GM11168 (cell line): ENCODE measurements at regions not wholly inside any gene's neighbourhood (a gene's known extent, or its start where the extent isn't known, plus 50 kb on each side); places are given as distances from the start of the nearest gene placed in this dataset.

ENCODE experiments used
- in situ Hi-C: fragments of 300-500 bp; cut with MboI; formaldehyde crosslinking; loops from one replicate; pipeline ENCODE4 v1.12.0; 2022; ENCODE audit warnings: low sequenced_read_pairs; ENCODE audit not compliant: unreplicated experiment

DNA sequence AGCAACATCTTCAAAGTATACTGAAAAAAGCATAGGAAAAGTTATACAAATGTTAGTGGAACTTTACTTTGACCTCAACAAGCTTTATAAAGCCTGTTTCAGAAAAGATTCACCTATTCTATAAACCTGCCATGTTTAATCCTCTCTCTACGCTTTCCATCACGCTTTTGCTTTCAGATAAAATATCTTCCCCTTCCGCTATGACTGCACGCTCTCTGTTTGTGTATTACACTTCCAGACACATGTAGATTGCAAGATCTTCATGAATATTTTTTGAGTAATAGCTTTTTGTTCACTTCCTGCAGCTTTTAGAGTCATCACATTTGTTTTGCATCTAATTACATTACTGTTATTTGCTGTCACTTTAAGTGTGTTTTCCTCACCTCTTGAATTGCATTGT lies 271.4 kb downstream of the RASSF9 start:
- in situ Hi-C loops = no loop called here

DNA sequence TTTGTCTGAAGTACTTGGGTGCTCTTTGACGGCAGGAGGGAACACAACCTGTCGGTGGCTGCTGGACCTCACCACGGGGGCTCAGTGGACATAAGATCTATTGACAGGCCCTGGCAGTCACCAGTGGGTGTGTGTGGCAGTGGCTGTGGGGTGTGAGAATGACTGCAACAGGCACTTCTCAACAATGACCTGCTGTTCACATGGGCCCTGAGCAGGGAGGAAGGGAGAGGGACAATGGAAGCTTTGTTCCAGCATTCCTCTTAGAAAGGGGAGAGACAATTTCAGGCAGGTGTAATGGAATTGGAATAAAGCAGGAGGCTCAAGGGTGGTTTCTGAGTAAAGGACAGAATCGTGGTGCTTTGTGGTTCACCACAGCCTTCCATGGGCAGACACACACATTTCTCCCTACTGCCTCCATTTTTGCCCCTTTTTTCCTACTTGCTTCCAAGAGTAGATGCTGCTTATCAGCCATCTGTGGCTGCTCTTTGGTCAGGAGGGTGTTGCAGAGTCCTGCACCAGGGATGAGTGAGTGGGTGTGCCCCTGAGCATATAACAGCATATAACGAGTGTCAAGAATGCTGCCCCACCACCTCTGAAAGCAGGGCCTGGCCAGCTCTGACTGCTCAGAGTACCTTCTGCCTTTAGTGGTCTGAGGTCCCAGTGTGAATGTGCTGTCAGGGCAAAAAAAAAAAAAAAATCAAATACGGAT lies 267.7 kb downstream of the RASSF9 start:
- in situ Hi-C loops = no loop called here

DNA sequence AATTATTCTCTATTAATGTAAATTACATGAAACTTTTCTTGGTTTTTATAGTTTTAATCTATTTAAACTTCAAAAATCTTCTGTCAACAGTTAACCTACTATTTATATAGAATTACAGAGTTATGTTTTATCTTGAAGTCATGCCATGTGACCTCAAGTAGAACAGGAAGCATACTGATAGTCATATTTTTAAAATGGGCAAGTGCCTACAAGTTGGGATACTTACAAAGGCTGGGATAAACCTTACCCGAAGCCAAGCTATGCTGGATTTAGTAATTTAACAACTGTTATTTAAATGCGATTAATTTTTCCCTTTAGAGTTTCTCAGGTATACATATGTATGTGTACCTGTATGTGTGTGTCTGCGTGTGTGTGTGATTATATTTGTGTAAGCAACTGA lies 266.9 kb downstream of the RASSF9 start:
- in situ Hi-C loops = no loop called here

DNA sequence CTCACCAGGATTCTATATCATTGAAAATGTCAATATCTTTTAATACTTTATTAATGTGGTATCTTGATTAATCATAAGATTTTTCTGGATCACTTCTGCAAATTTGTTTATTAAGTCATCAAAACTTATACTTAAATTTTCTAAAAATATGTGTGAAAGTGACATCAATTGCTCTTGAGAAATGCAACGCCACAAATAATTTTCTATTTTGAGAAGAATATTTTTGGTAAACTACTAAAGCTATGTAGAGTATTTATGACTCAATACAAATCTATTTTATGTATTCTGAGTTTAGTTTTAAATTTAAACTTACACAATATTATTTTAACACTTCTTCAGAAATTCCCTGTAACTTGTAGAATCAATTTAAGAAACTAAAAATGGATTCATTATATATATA lies 263.3 kb downstream of the RASSF9 start:
- in situ Hi-C loops = no loop called here

DNA sequence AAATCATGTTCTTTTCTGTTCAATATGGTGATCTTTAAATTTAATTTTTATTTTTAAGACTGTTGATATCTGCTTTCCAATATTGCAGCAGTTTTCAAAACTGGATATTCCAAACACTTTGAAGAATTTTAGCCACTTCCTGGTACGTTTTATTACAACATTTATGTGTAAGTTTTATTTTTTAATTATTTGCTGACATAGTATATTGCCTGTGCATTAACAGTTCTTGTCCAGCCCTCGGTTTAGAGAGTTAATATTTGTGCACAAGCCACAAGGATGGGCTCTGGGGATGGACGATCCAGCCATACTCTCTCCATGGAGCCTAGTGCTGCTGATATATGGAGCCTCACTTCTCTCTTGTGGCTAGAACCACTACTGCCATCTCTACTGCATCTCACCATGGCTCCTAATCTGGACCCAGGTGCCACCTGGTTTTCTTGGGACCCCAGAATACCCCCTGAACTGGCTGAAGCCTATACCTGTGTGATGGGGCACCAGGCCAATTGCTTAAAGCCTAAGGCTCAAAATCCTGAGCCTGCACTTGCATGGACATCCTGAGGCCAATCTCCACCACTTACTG lies 262.5 kb downstream of the RASSF9 start:
- in situ Hi-C loops = no loop called here

DNA sequence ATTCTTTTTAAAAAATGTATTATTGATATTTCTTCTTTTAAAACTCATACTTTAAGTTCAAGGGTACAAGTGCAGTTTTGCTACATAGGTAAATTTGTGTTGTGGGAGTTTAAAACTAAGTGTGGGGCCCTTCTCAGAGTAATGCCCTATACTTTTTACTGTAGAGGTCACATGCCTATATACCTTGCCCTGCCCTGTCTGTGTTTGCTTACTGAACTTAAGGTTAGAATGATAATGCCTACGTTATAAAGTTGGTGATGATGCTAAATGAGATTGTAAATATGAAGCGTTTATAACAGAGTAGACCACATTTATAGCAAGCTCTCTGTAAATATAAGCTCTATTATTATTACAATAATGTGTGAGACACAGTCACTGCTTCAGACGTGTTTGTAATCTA lies 261.9 kb downstream of the RASSF9 start:
- in situ Hi-C loops = no loop called here

DNA sequence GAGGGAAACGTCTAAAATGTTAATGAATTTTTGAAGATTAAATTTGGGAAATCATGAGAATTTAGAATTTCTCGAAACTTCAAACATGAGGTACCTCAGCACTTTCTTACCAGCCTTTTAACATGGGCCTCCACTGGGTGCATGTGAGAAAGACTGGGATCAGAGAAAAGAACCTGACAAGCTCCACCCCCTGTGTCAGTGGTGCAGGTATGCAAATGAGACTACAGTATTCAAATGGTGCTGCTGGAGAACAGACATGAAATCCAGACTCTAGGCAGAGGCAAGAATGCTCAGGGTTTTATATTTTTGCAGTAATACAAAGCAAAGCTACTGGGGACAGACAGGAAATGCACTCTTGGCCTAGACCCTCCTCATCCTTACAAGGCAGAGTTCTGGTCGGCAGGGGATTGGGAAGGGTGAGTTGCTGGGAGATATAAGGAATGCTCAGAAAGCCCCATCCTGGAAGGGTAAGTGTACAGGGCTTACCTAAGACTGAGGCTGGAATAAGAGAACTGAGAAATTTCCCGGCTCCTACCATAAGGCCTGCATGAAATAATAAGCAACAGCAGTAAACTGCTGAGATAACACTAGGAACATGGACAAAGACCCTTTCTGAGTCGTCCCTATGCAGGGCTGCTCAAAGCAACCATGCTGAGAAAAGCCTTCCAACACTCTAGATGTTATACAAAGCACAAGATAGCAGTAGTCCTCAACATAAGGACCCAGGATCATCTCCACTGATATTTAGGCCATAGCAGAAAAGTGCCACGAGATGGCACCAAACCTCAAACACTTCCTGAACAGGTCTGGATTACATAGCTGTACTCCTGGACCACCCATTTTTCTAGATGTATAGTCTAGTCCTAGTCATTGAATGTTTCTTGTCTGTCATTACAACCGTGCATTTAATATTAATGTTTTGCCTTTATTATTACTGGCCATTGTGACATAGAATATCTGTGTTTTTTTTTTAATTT lies 260.8 kb downstream of the RASSF9 start:
- in situ Hi-C loops = no loop called here

DNA sequence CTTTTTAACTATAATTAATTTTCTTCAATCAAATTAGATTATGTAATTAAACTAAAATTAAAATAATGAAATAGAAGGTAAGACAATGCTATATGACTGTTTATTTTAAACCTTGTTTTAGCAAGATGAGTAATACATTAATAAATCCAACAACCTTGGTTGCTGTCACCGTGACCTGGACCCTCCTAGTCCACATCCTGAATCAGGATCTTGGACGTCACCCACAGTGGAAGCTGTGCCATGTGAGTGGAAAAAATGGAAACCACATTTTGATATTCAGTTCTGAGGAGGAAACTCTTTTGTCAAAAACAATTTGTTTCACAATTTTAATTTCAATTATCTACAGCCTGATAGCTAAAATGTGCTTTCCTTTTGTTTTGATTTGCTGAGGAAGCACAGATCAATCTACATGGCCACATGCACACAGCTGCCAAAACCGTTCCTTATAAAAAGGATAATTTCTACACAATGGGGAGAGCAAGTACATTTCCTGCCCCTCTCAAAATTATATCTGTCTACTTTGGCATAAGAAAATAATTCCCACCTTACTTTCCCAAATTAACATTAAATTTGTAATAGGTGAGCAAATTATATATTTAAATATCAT lies 255.5 kb downstream of the RASSF9 start:
- in situ Hi-C loops = no loop called here

DNA sequence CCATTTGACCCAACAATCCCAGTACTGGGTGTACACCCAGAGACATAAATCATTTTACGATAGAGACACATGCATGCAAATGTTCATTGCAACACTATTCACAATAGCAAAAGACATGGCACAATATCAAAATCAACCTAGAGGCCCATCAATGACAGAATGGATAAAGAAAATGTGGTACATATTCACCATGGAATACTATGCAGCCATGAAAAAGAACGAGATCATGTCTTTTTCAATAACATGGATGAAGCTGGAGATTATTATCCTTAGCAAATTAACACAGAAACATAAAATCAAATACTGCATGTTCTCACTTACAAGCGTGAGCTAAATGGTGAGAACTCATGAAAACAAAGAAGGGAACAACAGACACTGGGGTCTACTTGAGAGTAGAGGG lies 249.1 kb downstream of the RASSF9 start:
- in situ Hi-C loops = no loop called here

DNA sequence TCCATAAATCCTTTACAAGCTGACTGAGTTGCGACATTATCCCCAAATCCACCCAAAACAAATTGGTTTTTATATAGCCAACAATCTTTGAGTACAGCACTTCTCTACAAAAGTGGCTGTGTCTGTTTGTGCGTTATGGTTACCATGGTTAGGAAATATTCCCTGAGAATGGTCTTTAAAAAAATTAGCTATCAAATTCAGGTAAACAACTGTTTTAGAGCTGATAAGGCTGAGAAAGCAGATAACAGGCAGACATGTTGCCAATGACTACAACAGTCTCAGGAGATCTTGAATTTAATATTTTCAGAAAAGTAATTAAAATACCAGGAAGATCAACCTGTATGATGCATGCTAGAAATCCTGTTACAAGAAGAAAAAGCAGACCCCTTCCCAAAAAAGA lies 248.0 kb downstream of the RASSF9 start:
- in situ Hi-C loops = no loop called here

DNA sequence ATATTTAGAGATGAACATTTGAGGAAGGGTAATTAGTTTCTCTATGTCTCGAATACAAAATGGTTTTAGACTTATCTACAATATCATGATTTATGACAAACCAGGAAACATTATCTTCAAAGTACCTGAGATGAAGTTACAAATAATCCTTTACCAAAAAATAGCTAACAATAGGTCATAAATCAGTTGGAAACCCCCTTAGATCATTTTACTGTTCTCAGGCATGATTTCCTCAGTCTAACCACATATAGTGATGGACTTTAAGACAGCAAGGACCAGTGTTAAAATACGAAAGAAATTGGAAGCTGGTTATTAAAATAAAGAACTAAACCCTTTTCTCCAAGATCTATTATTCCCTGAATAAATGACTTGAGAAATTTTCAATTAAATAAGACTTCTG lies 235.4 kb downstream of the RASSF9 start:
- in situ Hi-C loops = no loop called here

DNA sequence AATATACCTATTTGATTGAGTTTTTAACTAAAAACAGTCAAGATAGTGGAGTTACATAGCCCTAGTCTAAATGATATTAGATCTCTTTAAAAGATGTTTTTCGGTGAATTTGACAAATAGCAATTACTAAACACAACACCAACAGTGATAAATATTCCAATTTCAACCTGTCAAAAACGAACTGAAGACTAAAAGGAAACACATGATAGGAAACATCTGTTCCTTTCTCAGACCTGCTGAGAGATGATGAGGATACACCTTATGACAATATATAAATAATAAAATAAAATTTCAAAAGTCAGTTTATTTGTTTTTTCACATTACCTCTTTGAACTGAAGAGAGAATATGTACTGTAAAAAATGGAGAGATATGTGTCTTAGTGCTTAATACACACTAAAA lies 232.7 kb downstream of the RASSF9 start:
- in situ Hi-C loops = no loop called here

DNA sequence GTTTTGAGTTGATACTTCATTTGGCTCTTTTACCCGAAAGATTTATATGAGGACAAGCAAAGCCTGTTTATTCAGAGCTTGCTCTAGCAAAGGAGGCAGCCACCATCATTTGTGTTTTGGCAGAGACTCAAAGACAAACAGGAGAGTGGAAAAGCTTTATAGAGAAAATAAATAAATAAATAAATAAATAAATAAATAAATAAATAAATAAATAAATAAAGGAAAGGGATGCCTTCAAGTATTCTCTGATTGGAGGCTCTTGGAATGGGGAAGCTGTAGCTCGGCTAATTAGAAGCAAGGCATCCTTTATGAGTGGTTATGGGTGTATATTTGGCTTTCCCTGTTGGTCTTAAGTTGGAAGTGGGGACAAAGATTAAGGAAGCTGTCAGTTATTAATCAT lies 229.8 kb downstream of the RASSF9 start:
- in situ Hi-C loops = no loop called here

DNA sequence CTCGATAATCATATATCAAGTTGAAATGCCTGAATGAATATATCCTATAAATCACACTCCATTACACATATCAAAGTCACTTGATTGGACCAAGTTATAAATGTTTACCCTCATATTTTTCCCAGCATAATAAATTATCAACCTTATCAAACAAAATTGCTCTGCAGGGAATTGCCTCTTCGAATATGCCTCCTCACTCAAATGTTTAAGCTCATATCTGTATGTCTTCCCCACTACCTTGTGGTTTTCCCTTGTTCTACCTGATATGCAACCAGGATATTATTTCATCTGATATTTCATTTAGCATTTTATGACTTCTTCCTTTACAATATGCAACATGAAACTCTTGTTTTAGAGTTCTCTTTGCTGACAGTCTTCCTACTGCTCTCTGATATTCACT lies 226.4 kb downstream of the RASSF9 start:
- in situ Hi-C loops = no loop called here

DNA sequence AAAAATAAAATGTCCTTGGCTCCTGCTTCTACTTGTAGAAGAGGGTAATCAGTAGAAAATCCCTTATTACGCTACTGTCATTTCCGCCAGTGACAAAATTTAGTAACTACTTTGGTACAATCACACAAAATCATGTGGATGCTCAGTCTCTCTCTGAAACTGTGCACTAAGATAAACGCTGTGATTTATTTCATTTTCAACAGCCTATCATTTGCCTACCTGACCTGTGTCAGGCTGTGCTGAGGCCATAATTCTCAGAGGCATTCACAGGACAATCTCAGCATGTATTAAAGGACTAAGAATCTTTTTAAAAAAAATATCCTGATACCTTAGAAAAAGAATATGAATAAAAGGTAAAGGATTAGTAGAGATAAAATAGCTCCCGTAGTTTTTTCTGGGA lies 226.0 kb downstream of the RASSF9 start:
- in situ Hi-C loops = no loop called here

DNA sequence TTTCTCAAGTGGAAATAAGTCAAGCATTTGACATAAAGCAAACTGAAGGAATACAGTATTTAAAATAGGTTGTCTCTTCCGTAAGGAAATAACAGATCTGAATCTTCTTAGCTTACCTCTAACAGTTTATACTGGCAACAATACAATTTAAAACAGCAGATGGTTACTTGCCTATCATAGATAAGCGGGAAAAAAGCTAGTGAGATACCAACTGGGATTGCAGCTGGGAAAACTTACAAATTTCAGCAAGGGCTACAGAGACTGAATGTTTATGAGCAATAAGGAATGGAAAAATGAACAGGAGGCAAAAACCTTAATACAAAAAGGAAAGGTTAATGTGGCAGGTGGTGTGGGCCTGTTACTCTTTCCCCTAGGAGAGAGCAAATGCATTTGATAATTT lies 220.0 kb downstream of the RASSF9 start:
- in situ Hi-C loops = no loop called here

DNA sequence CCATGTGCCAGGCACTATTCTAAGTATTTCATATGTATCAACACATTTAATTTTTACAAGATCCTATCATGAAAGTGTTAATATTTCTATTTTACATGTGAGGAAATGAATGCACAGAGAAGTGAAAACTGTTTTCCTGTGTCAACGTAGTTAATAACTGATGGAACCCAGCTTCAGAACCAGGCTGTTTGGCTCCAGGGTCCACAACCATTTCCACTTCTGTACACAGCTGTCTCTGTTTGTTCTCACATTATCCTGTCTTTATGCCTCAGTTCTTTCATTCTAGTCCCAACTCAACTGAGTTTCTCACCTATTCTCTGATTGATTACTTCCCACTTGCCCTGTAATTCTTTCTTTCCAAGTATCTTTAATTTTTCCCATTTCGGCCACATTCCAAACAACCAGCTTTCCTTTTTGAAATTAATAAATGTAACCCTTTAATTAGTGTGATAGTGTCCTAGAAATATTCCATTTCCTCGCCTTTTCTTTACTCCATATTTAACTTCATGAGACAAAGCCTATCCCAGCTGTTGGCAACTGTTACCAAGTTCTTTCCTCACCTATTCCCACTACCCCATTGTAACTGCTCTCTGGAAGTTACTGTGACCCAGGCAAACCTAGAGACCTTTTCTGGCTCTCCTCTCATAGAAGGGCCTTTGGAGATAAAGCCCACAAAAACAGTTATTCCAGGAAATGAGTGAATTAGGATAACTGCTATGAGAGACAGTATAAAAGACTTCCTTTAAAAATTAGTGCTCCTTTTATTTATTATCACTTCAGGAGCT lies 218.7 kb downstream of the RASSF9 start:
- in situ Hi-C loops = no loop called here

DNA sequence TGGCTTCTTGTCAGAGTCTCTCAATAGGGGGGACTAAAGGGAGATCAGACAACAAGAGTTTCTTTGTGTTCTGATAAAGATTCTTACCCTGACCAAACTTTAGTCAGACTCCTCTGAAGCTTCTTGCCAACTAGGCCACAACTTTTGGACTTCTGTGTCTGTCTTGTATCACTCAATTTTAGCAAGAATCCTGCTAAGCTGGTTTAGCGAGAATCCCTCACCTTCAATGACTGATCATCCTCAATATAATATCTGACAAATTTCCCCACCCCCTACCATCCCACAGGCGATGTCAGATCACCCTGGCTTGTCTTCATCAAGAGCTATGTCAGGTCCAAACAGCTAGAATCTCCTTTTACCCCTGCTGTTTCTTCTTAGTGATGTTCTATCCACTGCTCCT lies 215.2 kb downstream of the RASSF9 start:
- in situ Hi-C loops = no loop called here

DNA sequence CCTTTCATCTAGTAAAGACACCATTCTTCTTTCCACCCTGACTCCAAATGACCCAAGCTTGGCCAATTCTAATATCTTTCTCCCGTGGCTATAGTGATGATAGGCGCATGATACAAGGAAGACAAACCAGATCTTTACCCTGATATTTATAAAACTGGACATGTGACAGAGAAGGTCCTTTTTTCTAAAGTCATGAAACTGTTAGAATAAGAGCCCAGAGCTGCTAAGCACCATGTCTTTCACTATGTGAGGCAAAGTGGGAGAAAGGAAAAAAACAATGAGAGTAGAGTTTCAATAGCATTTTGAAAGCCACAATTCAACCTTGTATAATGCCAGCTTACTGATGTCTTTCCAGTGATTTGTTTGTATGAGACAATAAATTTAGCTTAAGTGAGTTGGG lies 212.4 kb downstream of the RASSF9 start:
- in situ Hi-C loops = no loop called here

DNA sequence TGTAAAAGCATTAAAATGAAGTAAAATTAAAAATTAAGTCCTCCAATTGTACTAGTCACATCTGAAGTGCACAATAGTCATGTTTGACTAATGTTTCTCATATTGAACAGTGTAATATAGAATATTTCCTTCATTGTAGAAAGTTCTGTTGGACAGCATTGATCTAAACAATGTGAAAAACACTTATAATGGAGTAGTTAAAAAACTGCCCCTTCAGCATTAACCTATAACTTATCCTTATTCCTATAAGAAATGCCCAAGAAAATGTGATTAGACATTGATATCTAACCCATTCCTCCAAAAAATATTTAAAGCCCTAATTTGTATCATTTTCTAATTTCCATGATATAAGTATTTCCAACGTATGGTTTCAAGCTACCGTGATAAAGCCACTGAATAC lies 210.7 kb downstream of the RASSF9 start:
- in situ Hi-C loops = no loop called here
